HEK293 (cell line): ENCODE measurements at regions not wholly inside any gene's neighbourhood (a gene's known extent, or its start where the extent isn't known, plus 50 kb on each side); places are given as distances from the start of the nearest gene placed in this dataset.

Source experiments
- HOXA7 ChIP-seq: sonication (generic); formaldehyde crosslinking; IDR thresholded peaks from 2 replicates; pipeline ENCODE4 v1.8.1; 2022; ENCODE audit warnings: missing genetic modification reagents, borderline replicate concordance
- ZBTB21 ChIP-seq: fragments of 450-650 bp; formaldehyde crosslinking; IDR thresholded peaks from 2 replicates; pipeline ENCODE4 v1.5.1; 2017; ENCODE audit warnings: missing biosample characterization, missing genetic modification characterization
- TF ChIP-seq, protein P1 (sequence below): fragments of 450-650 bp; formaldehyde crosslinking; IDR thresholded peaks from 2 replicates; pipeline ENCODE4 v1.5.1; 2016; ENCODE audit warnings: missing biosample characterization, missing genetic modification characterization

DNA sequence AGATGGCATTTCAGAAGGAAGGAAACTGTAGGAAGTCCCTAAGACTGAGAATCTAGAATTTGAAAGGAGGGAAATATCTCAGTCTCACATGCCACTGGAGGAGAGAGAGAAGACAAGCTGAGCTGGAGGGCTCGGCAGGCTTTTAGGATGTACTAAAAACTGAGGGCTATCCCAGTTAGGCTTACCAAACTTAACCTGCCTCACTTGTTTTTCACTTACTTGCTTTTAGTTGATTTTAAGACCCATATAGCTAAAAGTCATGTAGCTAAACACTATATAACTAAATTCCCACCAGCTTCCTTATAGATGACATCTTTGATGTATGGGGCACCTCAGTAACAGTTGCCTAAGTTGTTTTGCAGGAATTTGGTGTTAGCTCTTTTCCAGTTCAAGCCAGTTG lies 288.0 kb downstream of the DOK5 start:
- TF ChIP-seq ZBTB21 (tag by site-specific recombination), result no peak
- TF ChIP-seq HOXA7, result no peak
- TF ChIP-seq, protein P1, sequence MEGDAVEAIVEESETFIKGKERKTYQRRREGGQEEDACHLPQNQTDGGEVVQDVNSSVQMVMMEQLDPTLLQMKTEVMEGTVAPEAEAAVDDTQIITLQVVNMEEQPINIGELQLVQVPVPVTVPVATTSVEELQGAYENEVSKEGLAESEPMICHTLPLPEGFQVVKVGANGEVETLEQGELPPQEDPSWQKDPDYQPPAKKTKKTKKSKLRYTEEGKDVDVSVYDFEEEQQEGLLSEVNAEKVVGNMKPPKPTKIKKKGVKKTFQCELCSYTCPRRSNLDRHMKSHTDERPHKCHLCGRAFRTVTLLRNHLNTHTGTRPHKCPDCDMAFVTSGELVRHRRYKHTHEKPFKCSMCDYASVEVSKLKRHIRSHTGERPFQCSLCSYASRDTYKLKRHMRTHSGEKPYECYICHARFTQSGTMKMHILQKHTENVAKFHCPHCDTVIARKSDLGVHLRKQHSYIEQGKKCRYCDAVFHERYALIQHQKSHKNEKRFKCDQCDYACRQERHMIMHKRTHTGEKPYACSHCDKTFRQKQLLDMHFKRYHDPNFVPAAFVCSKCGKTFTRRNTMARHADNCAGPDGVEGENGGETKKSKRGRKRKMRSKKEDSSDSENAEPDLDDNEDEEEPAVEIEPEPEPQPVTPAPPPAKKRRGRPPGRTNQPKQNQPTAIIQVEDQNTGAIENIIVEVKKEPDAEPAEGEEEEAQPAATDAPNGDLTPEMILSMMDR (tag by site-specific recombination), result no peak
